ENCODE measurements at regions not wholly inside any gene's neighbourhood (a gene's known extent, or its start where the extent isn't known, plus 50 kb on each side); places are given as distances from the start of the nearest gene placed in this dataset.
"Not testable (repeated sequence)": the region's sequence is repeated elsewhere in the genome, so short reads cannot be mapped to it uniquely, and the experiment has no call there.

- DNase-seq, result no peak
Observed at GRCh38 chr6:14542670-14543366, 425.2 kb downstream of the CD83 start.

- DNase-seq, result no peak
Observed at GRCh38 chr6:14543971-14544585, 426.5 kb downstream of the CD83 start.

DNA sequence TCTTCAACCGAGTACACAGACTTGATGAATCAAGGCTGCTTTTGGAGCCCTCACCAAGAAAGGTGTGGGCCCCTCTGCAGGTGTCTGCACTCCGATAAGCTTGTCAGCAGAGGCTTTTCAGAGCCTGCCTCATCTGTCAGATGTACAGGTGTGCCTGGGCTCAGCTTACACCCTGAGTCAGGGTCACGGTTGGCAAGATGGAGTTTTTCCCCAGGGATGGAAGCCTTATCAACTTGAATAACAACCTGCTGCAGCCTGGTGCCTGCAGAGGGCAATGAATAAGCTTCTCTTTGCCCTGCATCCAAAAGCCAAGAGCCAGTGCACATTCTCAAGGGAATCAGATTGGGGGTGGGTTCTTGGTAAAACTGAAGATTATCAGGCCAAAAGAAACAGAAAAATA lies 427.1 kb downstream of the CD83 start:
- no peak for DNase-seq

- DNase-seq, result no peak
Observed at GRCh38 chr6:14545496-14545895, 427.9 kb downstream of the CD83 start.

GRCh38 chr6:14546036-14546435 lies 428.5 kb downstream of the CD83 start:
- DNase-seq, result no peak

DNA sequence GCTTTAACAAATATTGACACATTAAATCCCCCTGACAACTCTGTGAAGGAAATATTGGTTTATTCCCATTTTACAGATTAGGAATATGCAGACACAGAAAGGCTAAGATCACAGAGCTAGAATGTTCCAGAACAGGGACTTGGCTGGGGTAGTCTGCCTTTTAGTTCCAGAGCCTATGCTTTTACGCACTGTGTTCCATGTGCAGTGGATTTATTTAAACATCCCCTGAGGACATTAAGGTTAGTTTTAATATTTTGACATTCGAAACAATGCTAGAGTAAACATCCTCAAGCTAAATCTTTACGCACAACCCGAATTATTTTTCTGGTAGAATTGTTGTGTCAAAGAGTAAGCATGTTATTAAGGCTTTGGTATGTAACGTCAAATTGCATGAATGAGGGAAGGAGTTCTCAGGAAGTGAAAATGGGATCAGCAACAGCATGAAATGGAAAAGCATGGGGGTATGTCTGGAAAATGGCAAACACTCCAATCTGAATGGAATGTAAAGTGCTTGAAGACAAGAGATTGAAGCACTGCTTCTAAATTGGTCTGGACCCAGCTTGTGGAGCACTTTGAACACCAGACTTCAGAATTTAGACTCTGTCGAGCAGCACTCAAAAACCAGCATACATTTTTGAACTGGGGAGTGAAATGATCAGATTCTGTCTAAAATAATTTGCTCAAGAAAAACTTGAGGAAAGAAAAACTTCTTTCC lies 429.9 kb downstream of the CD83 start:
- DNase-seq, result no peak

DNA sequence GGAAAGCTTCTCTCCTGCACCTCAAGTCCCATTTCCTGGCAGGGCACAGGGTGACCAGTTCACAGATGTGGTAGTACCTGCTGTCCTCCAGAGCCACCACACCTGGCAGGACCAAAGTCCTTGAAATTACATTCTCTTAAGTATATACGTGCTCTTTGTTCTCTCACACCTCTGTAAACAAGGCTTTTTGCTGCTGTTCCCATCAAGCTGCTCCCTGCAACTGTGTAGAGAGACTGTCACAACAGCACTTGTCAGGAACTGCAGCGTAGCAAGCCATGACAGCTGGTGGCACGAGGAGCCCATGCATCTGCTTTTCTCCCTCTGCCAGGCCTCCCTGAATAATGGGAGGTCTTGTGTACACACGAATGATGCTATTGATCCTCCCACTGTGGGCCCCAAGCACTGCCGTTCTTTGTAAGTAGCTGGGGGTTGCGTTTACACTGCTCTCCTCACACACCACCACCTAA lies 431.8 kb downstream of the CD83 start:
- DNase-seq, result peak; percentile 81

GRCh38 chr6:14549871-14550270 lies 432.3 kb downstream of the CD83 start:
- DNase-seq, result no peak

DNA sequence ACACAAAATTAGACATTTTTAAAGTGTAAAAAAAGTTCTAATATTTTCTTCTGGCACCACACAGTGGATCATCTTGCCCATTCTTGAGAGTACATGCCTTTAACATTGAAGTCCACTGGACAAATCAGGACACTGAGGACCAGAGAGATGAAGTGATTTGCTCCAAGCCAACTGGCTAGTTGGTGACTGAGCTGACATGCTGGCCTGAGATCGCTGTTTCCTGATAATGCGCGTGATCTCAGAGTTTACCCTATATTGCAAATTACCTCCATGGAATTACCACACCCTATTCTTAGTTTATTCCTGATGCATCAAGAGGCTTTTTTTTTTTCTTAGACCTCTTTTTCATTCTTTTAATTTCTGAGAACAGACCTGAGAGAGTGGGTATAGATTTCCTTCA lies 432.8 kb downstream of the CD83 start:
- DNase-seq, result no peak

DNA sequence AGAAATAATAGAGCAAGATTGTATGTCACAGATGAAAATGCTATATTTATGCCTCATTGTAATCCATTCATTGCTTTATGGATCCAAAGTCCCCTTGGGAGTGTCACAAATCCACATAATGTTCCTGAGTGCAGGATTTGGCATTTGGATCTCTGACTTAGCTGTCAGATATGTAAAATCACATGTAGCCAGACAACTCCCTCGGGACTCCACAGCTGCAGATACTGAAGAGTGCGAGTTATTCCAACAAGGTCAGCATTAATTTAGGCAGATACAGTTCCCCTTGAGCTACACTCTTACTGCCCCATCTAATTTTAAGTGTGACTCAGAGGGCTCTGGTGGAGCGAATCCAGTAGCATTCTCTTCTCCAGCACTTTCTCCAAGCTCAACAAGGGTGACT lies 433.2 kb downstream of the CD83 start:
- peak; percentile 47 for DNase-seq

DNA sequence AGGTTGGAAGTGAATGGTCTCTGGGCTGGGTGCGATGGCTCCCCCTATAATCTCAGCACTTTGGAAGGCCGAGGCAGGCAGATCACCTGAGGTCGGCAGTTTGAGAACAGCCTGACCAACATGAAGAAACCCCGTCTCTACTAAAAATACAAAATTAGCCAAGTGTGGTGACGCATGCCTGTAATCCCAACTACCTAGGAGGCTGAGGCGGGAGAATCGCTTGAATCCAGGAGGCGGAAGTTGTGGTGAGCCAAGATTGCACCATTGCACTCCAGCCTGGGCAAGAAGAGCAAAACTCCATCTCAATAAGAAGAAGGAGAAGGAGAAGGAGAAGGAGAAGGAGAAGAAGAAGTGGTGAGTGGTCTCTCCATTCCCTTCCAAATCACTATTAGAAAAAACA lies 434.0 kb downstream of the CD83 start:
- not testable (repeated sequence) for DNase-seq

DNA sequence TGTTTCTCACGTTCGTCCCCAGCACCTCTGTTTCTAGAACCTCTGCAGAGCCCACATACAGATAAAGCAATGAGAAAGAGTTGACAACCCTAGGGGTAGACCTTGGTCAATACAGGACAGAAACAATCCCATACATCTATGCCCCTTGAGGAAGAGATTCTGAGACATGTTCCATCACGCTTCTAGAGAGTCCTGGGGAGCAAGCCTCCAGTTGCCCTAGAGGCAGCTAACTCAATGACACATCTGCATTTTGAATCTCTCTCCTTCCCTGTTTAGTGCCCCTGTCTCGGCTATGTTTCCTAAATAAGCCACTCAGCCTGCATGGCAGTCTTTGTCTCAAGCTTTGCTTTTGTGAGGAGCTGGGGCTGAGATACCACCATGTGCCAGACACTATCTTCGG lies 435.3 kb downstream of the CD83 start:
- DNase-seq, result no peak

DNA sequence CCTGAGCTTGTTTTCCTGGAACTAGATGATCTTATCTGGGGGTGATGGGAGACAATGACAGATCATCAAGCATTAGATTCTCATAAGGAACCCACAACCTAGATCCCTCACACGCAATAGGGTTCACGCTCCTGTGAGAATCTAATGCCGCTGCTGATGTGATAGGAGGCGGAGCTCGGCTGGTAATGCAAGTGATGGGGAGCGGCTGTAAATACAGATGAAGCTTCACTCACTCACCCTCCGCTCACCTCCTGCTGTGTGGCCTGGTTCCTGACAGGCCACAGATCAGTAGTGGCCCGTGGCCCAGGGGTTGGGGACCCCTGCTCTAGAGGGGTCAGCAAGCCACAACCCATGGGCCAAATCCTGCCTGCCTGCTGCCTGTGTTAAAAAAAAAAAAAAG lies 435.9 kb downstream of the CD83 start:
- no peak for DNase-seq

- DNase-seq, result no peak
Observed at GRCh38 chr6:14555804-14556203, 438.2 kb downstream of the CD83 start.

- DNase-seq, result no peak
Observed at GRCh38 chr6:14559746-14560536, 442.4 kb downstream of the CD83 start.

- not testable (repeated sequence) for DNase-seq
Observed at GRCh38 chr6:14561563-14561962, 444.0 kb downstream of the CD83 start.

GRCh38 chr6:14567842-14568241 lies 450.3 kb downstream of the CD83 start:
- DNase-seq, result no peak

GRCh38 chr6:14569394-14569793 lies 451.8 kb downstream of the CD83 start:
- no peak for DNase-seq

GRCh38 chr6:14569874-14570273 lies 452.3 kb downstream of the CD83 start:
- DNase-seq, result not testable (repeated sequence)

DNA sequence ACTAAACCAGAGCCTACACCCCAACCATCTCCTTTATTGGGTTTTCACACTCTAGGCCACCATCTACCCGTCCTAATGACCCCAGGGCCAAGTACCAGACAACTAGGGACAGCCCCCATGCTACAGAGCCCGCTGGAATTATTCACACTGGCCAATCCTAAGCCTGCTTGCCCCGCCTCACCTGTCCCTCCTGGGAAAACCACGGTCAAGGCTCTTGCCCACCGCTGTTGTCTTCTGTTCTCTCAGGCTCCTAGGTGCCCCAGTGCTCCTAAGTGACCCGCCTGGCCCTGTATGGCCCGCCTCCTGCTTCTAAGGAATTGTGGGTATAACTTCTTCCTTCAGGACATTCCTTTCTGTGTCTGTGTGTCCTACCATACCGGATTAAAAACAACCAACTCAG lies 453.4 kb downstream of the CD83 start:
- DNase-seq, result no peak

- DNase-seq, result no peak
Observed at GRCh38 chr6:14571746-14572145, 454.2 kb downstream of the CD83 start.

GRCh38 chr6:14573267-14573666 lies 455.7 kb downstream of the CD83 start:
- no peak for DNase-seq

DNA sequence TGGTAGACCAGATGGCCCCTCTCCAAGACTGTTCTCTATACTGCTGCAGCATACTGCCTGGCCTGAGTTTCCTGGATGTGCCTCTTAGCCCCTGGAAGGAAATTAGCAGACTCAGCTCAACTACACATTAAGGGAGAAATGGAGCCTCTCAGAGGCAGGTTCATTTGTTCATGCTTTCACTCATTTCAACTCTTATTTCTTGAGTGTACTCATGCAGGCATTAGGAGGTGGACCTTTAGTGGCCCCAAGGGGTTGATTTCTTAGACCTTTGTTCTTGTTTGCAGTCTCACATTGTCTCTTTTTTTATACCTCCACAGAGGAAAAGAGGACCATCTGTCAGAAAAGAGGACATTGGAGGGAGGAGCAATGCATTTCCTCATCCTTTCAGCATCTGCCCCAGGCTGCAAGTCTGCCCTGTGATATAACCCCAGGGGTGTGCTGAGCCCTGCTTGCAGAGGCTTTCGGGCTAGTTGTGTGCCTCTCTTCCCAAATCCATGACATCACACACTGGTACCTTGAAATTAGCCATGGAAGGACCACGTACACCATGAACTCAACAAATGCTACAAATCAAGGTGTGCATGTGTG lies 456.2 kb downstream of the CD83 start:
- DNase-seq, result no peak
